ENCODE measurements at regions not wholly inside any gene's neighbourhood (a gene's known extent, or its start where the extent isn't known, plus 50 kb on each side); places are given as distances from the start of the nearest gene placed in this dataset.
A peak's percentile ranks its signal among the peaks of the same experiment; 100 is the strongest.

- 3% methylated on average over 3 of the region's 3 CpGs for WGBS (ENCODE audit: missing lambda C conversion rate)
- no peak for DNase-seq (ENCODE audit: low read depth in 1 of 2, low spot score in 1 of 2)
- CTCF ChIA-PET, result no interaction called here
- Histone ChIP-seq H3K4me3 (no peak overlapping the region), H3K4me2 (no peak overlapping the region), H3K27ac (no peak overlapping the region), H3K9me3 (no peaks in the 10 kb centered on the region), H3K4me1 (no peaks in the 10 kb centered on the region)
- POLR2A ChIA-PET, result no interaction called here
- no peak for ATAC-seq
- TF ChIP-seq HMGXB4 (CRISPR knock-in tag; IDR thresholded peaks at IDR 0.05; ENCODE audit: borderline replicate concordance), result no peak
- TF ChIP-seq EP300 (IDR thresholded peaks at IDR 0.05), result no peak
- no peak for TF ChIP-seq HOXA7 (CRISPR knock-in tag; IDR thresholded peaks at IDR 0.05)
- TF ChIP-seq POLR2AphosphoS2 (conservative IDR thresholded peaks at IDR 0.05; ENCODE audit: low read length), result no peak
- no peak for TF ChIP-seq EHF (CRISPR knock-in tag; IDR thresholded peaks at IDR 0.05)
- no peak for TF ChIP-seq ZNF302 (CRISPR knock-in tag; IDR thresholded peaks at IDR 0.05)
- no peak for TF ChIP-seq GATA3 (IDR thresholded peaks at IDR 0.05; ENCODE audit: borderline replicate concordance)
- TF ChIP-seq KDM5A (IDR thresholded peaks at IDR 0.05), result no peak
- TF ChIP-seq PHF8 (IDR thresholded peaks at IDR 0.05; ENCODE audit: borderline replicate concordance, low read depth), result no peak
- no peak for TF ChIP-seq RAD21 (conservative IDR thresholded peaks at IDR 0.05 in 1 of 2, IDR thresholded peaks at IDR 0.05 in 1 of 2)
- TF ChIP-seq, protein P1, sequence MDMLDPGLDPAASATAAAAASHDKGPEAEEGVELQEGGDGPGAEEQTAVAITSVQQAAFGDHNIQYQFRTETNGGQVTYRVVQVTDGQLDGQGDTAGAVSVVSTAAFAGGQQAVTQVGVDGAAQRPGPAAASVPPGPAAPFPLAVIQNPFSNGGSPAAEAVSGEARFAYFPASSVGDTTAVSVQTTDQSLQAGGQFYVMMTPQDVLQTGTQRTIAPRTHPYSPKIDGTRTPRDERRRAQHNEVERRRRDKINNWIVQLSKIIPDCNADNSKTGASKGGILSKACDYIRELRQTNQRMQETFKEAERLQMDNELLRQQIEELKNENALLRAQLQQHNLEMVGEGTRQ (IDR thresholded peaks at IDR 0.05), result no peak
- no peak for TF ChIP-seq RARB (CRISPR knock-in tag; IDR thresholded peaks at IDR 0.05)
- no peak for TF ChIP-seq BHLHE40 (IDR thresholded peaks at IDR 0.05; ENCODE audit: low read depth, low read length)
- TF ChIP-seq FOSB (CRISPR knock-in tag; IDR thresholded peaks at IDR 0.05), result no peak
- TF ChIP-seq, protein P2, sequence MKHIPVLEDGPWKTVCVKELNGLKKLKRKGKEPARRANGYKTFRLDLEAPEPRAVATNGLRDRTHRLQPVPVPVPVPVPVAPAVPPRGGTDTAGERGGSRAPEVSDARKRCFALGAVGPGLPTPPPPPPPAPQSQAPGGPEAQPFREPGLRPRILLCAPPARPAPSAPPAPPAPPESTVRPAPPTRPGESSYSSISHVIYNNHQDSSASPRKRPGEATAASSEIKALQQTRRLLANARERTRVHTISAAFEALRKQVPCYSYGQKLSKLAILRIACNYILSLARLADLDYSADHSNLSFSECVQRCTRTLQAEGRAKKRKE (CRISPR knock-in tag; IDR thresholded peaks at IDR 0.05; ENCODE audit: low read depth), result no peak
- FAIRE-seq, result peak; percentile 59
These were observed 383.7 kb upstream of the ZNF507 start for GRCh38 chr19:31961667-31962066.

DNA sequence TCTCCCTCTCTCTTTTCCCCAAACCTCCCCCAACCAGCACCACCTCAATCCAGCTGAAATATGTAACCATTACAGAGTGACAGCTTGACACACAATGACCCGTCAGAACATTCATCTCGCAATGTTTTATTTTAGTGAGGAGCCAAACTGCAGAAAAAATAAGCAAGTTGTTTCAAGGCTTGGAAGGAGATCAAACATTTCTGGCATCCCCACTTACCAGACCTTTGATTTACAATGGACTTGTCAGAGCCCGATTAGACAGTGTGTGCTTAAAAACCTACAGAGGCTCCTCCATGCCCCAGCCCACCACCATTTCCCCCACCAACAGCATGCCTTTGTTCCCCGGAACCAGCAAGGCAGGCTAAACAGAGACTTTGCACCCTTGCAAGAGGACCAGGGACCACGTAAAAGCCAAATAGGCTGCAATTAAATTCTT is 382.8 kb upstream of the ZNF507 start:
- Histone ChIP-seq H3K4me2 (no peak overlapping the region), H3K4me3 (no peak overlapping the region), H3K4me1 (no peaks in the 10 kb centered on the region), H3K9me3 (no peaks in the 10 kb centered on the region), H3K27ac (no peak overlapping the region)
- 2% methylated on average over 5 of the region's 5 CpGs for WGBS (ENCODE audit: missing lambda C conversion rate)
- CTCF ChIA-PET, result no interaction called here
- ATAC-seq (no peak), DNase-seq (ENCODE audit: low read depth in 1 of 2, low spot score in 1 of 2) (no peak), FAIRE-seq (no peak)
- POLR2A ChIA-PET, result no interaction called here
- TF ChIP-seq ZNF302 (CRISPR knock-in tag; IDR thresholded peaks at IDR 0.05), result no peak
- no peak for TF ChIP-seq RARB (CRISPR knock-in tag; IDR thresholded peaks at IDR 0.05)
- TF ChIP-seq NR3C1 (IDR thresholded peaks at IDR 0.05), result no peak
- TF ChIP-seq CBX2 (IDR thresholded peaks at IDR 0.05; ENCODE audit: borderline replicate concordance, low read depth), result no peak
- no peak for TF ChIP-seq ZFP36 (IDR thresholded peaks at IDR 0.05; ENCODE audit: borderline replicate concordance, partially characterized antibody)
- no peak for TF ChIP-seq JUNB (IDR thresholded peaks at IDR 0.05)
- TF ChIP-seq E2F6 (IDR thresholded peaks at IDR 0.05; ENCODE audit: borderline replicate concordance, low read depth), result no peak
- TF ChIP-seq BCL3 (IDR thresholded peaks at IDR 0.05), result no peak
- TF ChIP-seq, protein P2 (CRISPR knock-in tag; IDR thresholded peaks at IDR 0.05; ENCODE audit: low read depth), result no peak
- TF ChIP-seq RNF2 (IDR thresholded peaks at IDR 0.05; ENCODE audit: borderline replicate concordance, low read depth), result no peak

Measured in A549 (cell line).